SK-MEL-5 (cell line): ENCODE measurements at regions not wholly inside any gene's neighbourhood (a gene's known extent, or its start where the extent isn't known, plus 50 kb on each side); places are given as distances from the start of the nearest gene placed in this dataset.
"Not testable (repeated sequence)": the region's sequence is repeated elsewhere in the genome, so short reads cannot be mapped to it uniquely, and the experiment has no call there.

Experiments used
- DNase-seq: peaks from one replicate; pipeline ENCODE4 v3.0.0-alpha.2; 2016; ENCODE audit warnings: low read depth, low spot score
- in situ Hi-C: cut with HindIII; loops from 2 replicates; pipeline ENCODE4 v1.10.0; 2016; ENCODE audit warnings: low sequenced_read_pairs, high pct_unique_total_duplicates, low pct_unique_long_range_greater_than_20kb

DNA sequence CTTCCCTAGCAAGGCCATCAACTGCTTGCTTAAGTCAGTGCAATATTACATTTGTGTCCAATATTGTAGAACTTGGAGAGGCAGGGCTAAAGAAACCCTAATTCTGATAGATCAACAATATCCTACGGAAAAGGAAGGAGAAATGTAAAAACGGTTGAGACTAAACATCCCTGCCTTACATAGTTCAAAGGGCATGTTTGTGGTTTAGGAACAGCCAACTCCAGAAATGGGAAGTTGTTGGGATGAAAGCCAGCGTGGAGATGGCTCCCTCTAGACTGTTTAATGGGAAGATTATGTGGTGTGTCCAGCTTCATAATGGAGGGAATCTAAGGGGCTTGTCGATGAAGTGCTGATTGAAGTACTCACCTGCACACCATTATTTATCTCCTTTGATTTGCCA, 145.3 kb upstream of the TENT5A start:
- in situ Hi-C loops, result no loop called here
- DNase-seq, result no peak

DNA sequence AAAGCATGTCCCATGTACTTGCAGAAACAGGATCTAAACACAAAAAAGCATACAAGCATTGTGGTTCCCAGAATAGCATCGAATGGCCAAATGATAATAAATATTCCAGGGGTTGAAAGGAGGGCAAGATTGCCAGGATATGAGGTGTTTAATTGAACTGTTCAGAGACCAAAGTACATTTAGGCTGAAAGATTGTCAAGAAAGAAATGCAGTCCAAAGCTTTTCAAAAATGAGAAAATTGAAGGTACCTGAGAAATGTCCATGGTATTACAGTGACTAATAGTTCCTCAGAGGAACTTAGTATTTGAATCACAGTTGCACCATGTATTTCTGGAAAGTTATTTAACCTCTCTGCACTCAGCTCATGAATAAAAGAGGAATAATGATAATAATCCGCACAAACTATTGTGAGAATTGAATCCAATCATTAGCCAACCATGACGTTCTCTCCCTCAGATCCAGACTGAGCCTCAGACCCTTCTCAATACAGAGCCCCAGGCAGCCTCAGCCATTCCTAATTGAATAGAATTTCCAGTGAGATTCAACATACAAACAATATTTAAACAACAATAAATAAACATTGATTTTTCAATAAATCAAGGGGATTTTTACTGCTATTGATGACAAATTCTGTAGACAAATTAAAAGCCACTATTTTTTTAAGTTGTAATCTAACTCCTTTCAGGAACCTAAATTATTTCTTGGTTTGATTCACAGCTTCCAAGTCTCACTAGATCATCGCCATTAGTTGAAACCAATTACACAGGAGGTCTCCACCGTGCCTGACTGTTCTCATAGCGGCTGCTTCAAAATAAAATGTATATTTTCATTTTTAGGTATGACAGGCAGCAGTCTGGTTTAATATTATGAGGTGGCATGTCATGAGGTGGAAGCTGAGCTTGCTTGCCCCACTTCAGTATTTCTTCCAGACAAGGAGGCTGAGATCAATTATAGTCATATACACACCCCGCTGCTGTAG, 144.3 kb upstream of the TENT5A start:
- in situ Hi-C loops, result no loop called here
- DNase-seq, result no peak

DNA sequence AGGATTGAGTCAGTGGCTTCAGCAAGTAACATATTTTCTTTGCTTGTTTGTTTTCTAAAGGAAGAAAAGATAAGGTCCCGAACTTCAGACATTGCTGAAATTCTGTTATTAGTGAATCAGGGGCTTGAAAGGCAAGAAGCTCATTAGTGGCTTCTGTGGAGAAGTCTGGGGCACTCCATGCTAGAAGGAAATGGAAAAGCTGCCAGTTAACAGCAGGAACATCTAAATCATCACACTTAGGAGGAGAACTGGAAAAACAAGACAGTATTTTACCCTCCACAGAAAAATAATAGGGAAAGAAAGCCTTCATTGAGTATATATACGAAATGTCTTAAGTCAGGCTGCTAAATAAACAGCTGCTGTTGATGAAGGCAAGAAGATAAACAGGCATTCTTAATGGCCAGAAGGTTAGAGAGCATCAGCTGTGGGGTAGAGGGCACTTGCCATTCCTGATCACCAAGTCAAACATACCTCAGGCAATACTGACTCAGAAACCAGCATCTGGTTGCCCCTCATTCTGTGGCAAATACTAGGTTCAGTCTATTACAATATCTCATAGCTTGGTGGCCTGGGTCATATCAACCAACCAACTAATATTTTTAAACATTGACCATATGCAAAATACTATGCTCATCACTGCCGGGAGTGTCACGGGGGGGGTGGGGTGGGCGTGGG, 143.2 kb upstream of the TENT5A start:
- DNase-seq, result peak; percentile 18
- in situ Hi-C loops, result no loop called here

DNA sequence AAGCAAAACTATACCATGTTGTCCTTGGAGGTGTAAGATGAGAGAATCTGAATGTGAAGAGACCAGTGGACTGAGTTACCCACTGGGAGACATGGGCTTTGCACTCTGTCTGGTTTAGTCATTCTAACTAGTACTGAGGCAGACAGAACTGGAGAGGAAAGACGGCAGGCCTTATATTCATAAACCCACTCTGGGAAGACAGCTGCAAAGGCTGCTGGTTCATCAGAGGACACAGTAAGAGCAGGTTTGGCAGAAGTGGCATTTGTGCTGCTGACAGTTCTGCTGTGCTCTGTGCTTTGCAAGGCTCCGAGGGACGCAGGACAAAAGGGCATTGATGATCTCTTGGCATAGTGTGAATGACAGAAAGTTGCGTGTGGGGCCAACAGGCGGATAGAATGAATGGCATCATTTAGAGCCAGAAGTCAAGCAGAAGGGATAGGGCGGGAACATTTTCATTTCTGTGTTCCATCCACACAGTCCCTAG, 142.3 kb upstream of the TENT5A start:
- peak; percentile 96 for DNase-seq
- in situ Hi-C loops, result no loop called here

DNA sequence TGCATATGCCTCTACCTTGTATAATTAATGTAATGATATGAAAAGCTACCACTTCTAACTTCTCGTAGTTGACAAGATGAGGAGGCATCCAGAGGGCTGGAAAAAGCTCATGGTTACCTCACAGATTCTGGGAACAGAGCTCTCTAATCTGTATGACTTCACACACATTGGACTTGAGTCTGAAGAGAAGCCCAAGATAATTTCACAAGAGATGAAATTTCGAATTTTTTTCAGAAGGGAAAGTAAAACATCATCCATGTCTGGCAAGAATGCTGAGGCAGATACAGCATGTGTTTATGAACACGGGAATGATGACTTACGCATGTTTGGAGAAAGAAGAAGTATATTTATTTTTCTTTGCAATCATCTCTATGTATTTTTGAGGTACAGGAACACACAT, 141.8 kb upstream of the TENT5A start:
- in situ Hi-C loops, result no loop called here
- peak; percentile 2 for DNase-seq

DNA sequence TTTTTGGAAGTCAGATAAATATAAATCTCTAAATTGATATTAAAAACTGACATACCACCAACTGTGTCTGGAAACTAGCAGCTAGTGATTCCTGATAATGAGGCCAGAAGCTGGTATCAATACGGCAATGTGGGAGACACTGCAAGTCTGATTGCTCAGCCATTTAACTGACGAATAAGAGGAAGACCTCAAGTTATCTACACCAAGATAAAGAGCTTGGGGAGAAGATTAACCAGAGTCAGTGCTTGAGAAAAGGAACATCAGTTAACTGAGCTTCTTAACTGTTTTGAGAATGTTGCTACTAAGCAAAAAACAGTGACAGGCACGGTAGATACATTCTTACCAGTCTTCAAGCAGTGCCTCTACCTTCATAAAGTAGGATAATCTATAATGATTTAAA, 140.4 kb upstream of the TENT5A start:
- in situ Hi-C loops, result no loop called here
- DNase-seq, result no peak

DNA sequence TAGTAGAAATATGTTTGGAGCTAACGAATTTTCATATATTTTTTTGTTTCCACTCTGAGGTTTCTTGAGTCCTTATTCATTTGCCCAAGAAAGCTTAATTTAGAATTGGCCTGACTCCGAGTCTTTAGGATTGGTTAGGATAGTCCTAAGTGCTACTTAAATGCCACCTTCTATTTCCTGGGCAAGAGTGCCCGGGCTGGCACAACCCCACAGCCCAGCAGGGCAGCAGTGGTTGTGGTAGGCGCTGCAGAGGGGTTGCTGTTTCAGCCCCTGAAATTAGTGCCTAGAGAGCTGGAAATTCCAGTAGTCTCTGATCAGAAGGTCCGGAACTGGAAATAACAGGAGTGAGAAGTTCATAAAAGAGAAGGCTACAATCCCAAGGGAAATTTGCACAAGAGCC, 139.4 kb upstream of the TENT5A start:
- no peak for DNase-seq

DNA sequence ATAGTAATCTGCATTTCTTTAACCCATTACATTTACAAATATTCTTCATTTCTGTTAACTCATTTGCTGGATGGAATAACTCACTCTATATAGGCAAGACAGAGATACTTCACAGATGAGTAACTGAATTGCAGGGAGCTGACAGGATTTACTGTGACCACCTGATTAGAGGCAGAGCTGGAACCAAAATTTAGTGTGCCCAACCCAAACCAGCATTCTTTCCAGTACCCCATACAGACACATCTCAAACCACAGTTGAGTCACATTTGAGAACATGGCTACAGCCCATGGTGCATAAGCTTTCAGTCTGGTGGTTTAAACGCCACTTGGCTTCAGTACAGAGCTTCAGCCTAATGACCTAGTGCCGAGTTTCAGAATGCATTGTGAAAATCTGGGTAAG, 138.4 kb upstream of the TENT5A start:
- in situ Hi-C loops, result no loop called here
- DNase-seq, result no peak

More for the DNA sequence above, 139.4 kb upstream of the TENT5A start:
- in situ Hi-C loops, result no loop called here

DNA sequence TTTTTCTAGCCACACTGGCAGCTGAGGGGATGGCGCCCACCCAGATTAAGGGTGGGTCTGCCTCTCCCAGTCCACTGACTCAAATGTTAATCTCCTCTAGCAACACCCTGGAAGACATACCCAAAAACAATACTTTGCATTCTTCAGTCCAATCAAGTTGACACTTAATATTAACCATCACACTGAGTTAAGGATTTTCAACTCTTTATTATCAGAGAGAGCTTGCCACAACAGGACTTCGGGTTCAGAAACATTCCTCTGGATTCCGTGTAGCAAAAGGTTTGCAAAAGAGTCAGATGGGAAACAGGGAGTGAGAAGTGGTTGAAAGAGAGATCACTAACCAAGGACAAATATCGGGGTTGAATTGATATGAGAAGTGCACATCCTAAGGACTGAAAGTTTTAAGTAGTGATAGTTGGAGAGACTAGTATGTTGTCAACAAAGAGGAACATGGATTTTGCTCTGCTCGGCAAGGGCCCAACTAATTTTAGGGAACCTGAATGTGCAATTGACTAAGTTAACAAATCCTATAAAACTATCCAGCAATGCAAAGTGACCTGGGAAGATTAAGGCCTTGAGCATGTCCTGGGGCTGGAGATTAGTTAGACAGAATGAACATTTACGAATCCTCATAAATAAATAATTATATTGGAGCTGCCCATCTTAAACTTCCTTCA, 137.0 kb upstream of the TENT5A start:
- in situ Hi-C loops, result no loop called here
- DNase-seq, result no peak

DNA sequence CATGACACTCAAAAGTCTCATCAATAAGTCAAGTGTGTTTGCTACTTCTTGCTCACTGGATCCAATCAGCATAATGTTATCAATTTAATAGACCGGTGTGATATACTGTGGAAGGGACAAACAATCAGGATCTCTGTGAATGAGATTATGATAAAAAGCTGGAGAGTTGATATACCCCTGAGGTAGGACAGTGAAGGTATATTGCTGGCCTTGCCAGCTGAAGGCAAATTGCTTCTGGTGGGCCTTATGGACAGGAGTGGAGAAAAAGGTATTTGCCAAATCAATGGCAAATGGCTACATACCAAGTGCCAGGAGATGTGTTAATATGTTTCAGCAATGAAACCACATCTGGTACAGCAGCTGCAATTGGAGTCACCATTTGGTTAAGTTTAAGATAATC, 134.4 kb upstream of the TENT5A start:
- DNase-seq, result not testable (repeated sequence)

DNA sequence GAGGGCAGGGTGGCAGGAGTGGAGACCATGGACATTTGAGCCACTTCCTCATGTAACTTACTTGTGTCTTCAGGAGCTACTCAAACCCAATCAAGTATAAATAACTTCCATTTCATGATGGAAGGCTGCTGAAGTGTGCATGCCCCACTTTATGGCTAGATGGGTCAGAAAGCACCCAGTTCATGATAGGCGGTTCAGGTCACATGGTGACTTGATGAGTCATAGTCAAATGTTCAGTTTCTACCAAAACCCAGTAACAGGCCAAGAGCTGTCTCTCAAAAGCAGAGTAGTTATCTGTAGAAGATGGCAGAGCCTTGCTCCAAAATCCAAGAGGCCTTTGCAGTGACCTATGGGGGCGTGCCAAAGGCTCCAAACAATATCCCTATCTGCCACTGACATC, 133.7 kb upstream of the TENT5A start:
- in situ Hi-C loops, result no loop called here

More for the DNA sequence above, 134.4 kb upstream of the TENT5A start:
- in situ Hi-C loops, result not testable (repeated sequence)

DNA sequence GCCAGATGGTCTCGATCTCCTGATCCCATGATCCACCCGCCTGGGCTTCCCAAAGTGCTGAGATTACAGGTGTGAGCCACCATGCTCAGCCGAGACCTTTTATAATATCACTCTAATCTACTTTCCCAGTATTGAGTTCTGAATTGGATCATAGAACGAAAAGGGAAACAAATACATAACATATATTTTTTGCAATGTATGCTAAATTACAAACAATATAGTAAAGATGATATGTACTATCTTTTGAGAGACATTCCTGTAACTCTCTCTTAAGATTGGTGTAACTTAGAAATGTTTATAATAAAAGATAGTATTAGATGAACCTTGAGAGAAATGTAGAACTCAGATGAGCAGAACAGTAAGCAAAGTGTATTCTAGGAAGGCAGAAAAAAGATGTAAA, 129.2 kb upstream of the TENT5A start:
- in situ Hi-C loops, result no loop called here
- no peak for DNase-seq

More for the DNA sequence above, 133.7 kb upstream of the TENT5A start:
- DNase-seq, result no peak

DNA sequence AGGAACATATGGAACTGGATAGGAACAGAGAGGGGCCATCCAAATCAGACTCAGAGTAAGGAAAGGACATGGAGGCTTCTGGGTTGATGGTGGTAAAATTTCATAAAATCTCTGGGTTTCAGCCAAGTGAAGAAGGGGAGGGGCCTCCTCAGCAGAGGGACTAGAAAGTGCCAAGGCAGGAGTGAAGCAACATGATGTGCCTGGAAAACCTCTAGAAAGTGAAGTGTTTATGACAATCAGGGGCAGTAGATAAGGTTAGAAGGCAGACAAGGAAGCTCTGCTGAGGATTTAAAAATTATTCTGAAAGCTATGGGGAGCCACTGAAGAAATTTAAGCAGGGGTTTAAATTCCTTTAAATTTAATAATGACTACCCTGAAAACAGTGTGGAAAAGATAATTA, 126.0 kb upstream of the TENT5A start:
- DNase-seq, result no peak

DNA sequence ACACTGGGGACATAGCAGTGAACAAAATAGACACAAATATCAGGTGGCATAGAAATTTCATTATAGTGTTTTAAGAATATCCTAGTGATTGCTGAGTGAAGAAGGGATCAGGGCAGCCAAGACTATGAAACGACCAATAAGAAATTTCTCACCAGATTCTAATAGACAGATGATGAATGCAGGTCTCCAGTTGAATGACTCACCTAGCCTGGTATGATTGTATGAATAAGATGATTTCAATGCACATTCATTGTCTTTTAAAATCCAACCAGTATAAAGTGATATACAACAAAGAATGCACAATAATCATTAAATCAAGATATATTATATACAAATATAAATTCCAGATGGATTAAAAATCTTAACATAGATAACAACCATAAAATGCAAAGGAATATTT, 124.5 kb upstream of the TENT5A start:
- in situ Hi-C loops, result no loop called here
- no peak for DNase-seq

More for the DNA sequence above, 126.0 kb upstream of the TENT5A start:
- in situ Hi-C loops, result no loop called here

DNA sequence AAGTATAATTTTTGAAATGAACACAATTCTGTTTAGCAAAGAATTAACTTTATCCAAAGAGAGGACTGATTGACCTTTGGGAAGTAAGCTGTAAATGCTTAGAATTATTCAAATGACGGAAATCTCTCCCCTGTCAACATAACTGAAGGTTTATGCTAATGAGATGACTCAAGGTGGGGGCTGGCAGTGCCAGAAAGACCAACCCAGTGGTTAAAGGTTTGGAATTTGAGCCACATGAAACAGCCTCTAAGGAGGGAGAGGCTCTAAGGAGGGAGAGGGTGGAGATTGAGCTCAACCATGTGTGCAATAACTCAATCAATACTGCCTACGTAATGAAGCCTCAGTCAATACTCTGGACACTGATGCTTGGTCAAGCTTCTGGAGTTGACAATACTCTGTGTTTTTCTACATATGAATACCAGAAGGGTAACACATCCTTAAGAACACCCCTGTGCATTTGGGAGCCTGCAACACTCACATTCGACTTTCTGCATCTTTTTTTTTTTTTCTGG, 123.4 kb upstream of the TENT5A start:
- DNase-seq, result no peak
- in situ Hi-C loops, result no loop called here

DNA sequence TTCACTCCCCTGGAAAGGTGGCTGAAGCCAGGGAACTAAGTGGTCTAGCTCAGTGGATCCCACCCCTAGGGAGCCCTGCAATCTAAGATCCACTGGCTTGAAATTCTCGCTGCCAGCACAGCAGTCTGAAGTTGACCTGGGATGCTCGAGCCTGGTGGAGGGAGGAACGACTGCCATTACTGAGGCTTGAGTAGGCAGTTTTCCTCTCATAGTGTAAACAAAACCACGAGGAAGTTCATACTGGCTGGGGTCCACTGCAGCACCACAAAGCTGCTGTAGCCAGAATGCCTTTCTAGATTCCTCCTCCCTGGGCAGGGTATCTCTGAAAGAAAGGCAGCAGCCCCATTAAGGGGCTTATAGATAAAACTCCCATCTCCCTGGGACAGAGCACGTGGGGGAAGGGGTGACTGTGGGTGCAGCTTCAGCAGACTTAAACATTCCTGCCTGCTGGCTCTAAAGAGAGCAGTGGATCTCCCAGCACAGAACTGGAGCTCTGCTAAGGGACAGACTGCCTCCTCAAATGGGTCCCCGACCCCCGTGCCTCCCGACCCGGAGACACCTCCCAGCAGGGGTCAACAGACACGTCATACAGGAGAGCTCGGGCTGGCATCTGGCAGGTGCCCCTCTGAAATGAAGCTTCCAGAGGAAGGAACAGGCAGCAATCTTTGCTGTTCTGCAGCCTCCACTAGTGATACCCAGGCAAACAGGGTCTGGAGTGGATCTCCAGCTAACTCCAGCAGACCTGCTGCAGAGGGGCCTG, 117.4 kb upstream of the TENT5A start:
- in situ Hi-C loops, DNase-seq: not testable (repeated sequence)

DNA sequence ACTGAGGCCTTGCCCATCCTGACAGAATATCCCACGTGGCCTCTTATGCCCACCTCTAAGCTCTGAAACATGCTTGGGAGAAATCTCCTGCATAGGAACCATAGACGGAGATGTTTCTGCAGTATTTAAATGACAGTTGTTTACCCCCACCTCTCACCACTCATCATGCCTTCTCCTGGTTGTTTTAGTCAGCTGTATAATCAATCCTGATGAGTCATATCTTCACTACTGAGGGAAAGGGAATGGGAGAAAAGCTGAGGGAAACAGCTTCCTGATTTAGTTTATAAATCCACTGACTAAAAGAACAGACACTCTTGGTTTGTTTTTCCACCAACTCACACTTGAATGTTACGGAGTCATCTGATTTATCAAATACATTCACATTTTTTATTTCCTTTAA, 113.2 kb upstream of the TENT5A start:
- no peak for DNase-seq
- in situ Hi-C loops, result no loop called here
